HCT116 (cell line): ENCODE measurements at regions not wholly inside any gene's neighbourhood (a gene's known extent, or its start where the extent isn't known, plus 50 kb on each side); places are given as distances from the start of the nearest gene placed in this dataset.

Experiments used
- ATAC-seq: fragments of 200-7000 bp; cut with Tn5 transposase; 2 replicates; pipeline ENCODE4 v1.9.1; 2020; ENCODE audit warnings: mild to moderate bottlenecking, moderate library complexity
- BruUV-seq: library from RNA; stranded (reverse); fragments of 400-500 nt; replicated peaks from 2 replicates; lab custom pipeline; 2021; lab: Mats Ljungman, UMichigan
- CTCF ChIA-PET: fragments of 300-600 bp; sonication (Branson Sonifier 250); formaldehyde crosslinking; loops from one replicate; lab custom pipeline; 2021; ENCODE audit warnings: antibody characterized with exemption; lab: Charles Lee
- POLR2A ChIA-PET: fragments of 300-600, 350-600 bp; sonication (Branson Sonifier 250); formaldehyde crosslinking; loops from one replicate; lab custom pipeline; 2021; ENCODE audit warnings: antibody characterized with exemption; lab: Charles Lee
- RAD21 ChIA-PET, 2 experiments: fragments of 300-600 bp; sonication (Branson Sonifier 250); formaldehyde crosslinking; loops; one replicate each; lab custom pipeline; 2023; ENCODE audit warnings: low total read pairs in 2 of 2; ENCODE audit not compliant: uncharacterized antibody in 2 of 2, unreplicated experiment in 2 of 2, low non-redundant PET in 1 of 2; lab: Charles Lee
- DNase-seq: peaks from one replicate; pipeline ENCODE4 v3.0.0-alpha.2; 2010; ENCODE audit warnings: low read depth, low spot score
- H2AFZ ChIP-seq: fragments of 200-600 bp; shearing (Covaris generic), sonication (generic); 2 replicates; pipeline ENCODE4 v1.6.1; 2017; ENCODE audit warnings: low read depth, mixed run types, mixed read lengths, antibody characterized with exemption, low read length; ENCODE audit not compliant: poor library complexity, severe bottlenecking
- H3K27ac ChIP-seq: 2 replicates; pipeline ENCODE4 v1.5.1; 2012; ENCODE audit warnings: low read depth, low read length
- H3K27me3 ChIP-seq: fragments of 200-600 bp; sonication (generic); 2 replicates; pipeline ENCODE4 v1.6.1; 2016; ENCODE audit warnings: mixed run types, low read length, mixed read lengths; ENCODE audit not compliant: insufficient read depth
- H3K36me3 ChIP-seq, 2 experiments: fragments of 200-500 bp in 1 of 2; fragments of 200-600 bp in 1 of 2; sonication (Bioruptor generic) in 1 of 2; sonication (generic) in 1 of 2; 2 replicates each; pipeline versions ENCODE4 v1.5.1 to v1.6.1; 2014 to 2016; ENCODE audit warnings: low read length in 2 of 2, inconsistent platforms in 1 of 2, mixed read lengths in 1 of 2, mixed run types in 1 of 2; ENCODE audit not compliant: insufficient read depth in 2 of 2, control insufficient read depth in 1 of 2
- H3K4me1 ChIP-seq, 2 experiments: fragments of 200-600 bp in 1 of 2; sonication (generic) in 1 of 2; 2 replicates each; pipeline versions ENCODE4 v1.5.1 to v1.6.1; 2012 to 2017; ENCODE audit warnings: low read length in 2 of 2, inconsistent platforms in 1 of 2, mild to moderate bottlenecking in 1 of 2, mixed read lengths in 1 of 2, mixed run types in 1 of 2, moderate library complexity in 1 of 2; ENCODE audit not compliant: insufficient read depth in 2 of 2, control insufficient read depth in 1 of 2
- H3K4me2 ChIP-seq: fragments of 200-600 bp; sonication (generic); 2 replicates; pipeline ENCODE4 v1.6.1; 2017; ENCODE audit warnings: mixed run types, low read length, mixed read lengths
- H3K4me3 ChIP-seq, 2 experiments: fragments of 200-600 bp in 1 of 2; sonication (generic) in 1 of 2; replicated peaks in 1 of 2; 2 replicates each; pipeline ENCODE4 v1.5.1; 2011 to 2016; ENCODE audit warnings: low read length in 2 of 2, control low read depth in 1 of 2, low read depth in 1 of 2, mild to moderate bottlenecking in 1 of 2, mixed read lengths in 1 of 2, mixed run types in 1 of 2
- H3K79me2 ChIP-seq: fragments of 200-600 bp; sonication (generic); 2 replicates; pipeline ENCODE4 v1.6.1; 2017; ENCODE audit warnings: mild to moderate bottlenecking, mixed run types, low read length, moderate library complexity, mixed read lengths; ENCODE audit not compliant: insufficient read depth
- H3K9ac ChIP-seq: fragments of 200-600 bp; sonication (generic); 2 replicates; pipeline ENCODE4 v1.6.1; 2016; ENCODE audit warnings: low read length, mixed read lengths
- H3K9me2 ChIP-seq: fragments of 200-600 bp; sonication (generic), shearing (Covaris generic); 2 replicates; pipeline ENCODE4 v1.6.1; 2017; ENCODE audit warnings: mixed run types, mild to moderate bottlenecking, moderate library complexity; ENCODE audit not compliant: insufficient read depth
- H3K9me3 ChIP-seq, 2 experiments: fragments of 200-500 bp in 1 of 2; fragments of 200-600 bp in 1 of 2; sonication (Bioruptor generic) in 1 of 2; sonication (generic) in 1 of 2; 2 replicates each; pipeline ENCODE4 v1.6.1; 2014 to 2017; ENCODE audit warnings: low read length in 2 of 2, mixed read lengths in 2 of 2, inconsistent platforms in 1 of 2, low read depth in 1 of 2, mild to moderate bottlenecking in 1 of 2, mixed run types in 1 of 2, moderate library complexity in 1 of 2; ENCODE audit not compliant: control insufficient read depth in 1 of 2, insufficient read depth in 1 of 2
- H4K20me1 ChIP-seq: fragments of 200-600 bp; sonication (generic), shearing (Covaris generic); 2 replicates; pipeline ENCODE4 v1.6.1; 2017; ENCODE audit warnings: mixed run types, mild to moderate bottlenecking, moderate library complexity; ENCODE audit not compliant: insufficient read depth
- ELF1 ChIP-seq: IDR thresholded peaks from 2 replicates; pipeline ENCODE4 v1.6.1; 2012; ENCODE audit warnings: low read depth, borderline replicate concordance
- EZH2 ChIP-seq: fragments of 200-600 bp; sonication (generic); IDR thresholded peaks from 2 replicates; pipeline ENCODE4 v1.6.1; 2017; ENCODE audit warnings: antibody characterized with exemption, mixed run types
- RAD21 ChIP-seq: IDR thresholded peaks from 2 replicates; pipeline ENCODE4 v1.6.1; 2012; ENCODE audit warnings: low read depth, mild to moderate bottlenecking
- TCF7L2 ChIP-seq: IDR thresholded peaks from 2 replicates; pipeline ENCODE4 v1.7.0; 2011; ENCODE audit warnings: borderline replicate concordance, inconsistent platforms; ENCODE audit not compliant: insufficient read depth, insufficient read length; ENCODE audit errors: extremely low read depth
- intact Hi-C: fragments of 100-400 bp; cut with micrococcal nuclease; formaldehyde crosslinking; loops from 2 replicates; pipeline ENCODE4 v1.10.0; 2022

DNA sequence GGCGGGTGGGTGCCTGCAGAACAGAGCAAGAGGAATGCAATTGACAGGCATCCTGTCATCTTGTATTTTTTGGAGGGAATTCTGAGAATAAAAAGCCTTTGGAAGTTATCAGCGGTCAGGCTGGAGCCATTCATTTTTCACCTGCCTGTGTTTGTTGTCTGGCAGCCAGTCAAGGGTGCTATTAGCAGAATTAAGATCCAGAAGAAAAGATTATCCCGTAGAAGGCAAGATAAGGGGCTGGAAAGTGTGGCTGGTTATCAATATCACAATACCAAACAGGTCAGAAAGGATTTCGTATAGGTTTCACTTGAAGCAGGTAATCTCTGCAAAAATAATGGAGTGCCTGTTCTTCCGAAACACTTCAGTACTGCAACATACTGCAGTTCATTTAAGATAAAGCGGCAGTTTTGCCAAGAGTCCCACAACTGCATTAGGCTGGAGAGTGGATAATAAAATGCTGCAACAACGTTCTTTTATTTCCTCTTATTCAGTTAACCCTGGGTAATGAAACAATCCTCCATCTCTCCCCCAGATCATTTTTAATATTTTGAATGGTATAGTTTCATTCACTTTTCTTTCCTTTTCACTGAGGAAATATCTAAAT lies 171.2 kb upstream of the CDKN3 start:
- RAD21 ChIA-PET, result no interaction called here
- no peak for ATAC-seq
- Histone ChIP-seq H3K9ac (no peak overlapping the region), H3K27me3 (no peaks in the 10 kb centered on the region), H3K9me3 (no peaks in the 10 kb centered on the region), H3K4me3 (no peak overlapping the region), H3K27ac (no peak overlapping the region), H3K4me1 (no peaks in the 10 kb centered on the region), H4K20me1 (no peaks in the 10 kb centered on the region), H3K4me2 (no peak overlapping the region)
- no TSS peak for BruUV-seq
- DNase-seq, result no peak
- intact Hi-C loops, result no loop called here
- TF ChIP-seq TCF7L2 (peak; percentile 54), EZH2 (no peak)
- TF ChIP-seq, all 23 proteins: peak for 1
- no peaks in the 10 kb centered on the region for H3K79me2 ChIP-seq
- no peaks in the 10 kb centered on the region for H3K36me3 ChIP-seq
- CTCF ChIA-PET, result no interaction called here
- POLR2A ChIA-PET, result no interaction called here
- H2AFZ ChIP-seq, result no peak overlapping the region
- no peaks in the 10 kb centered on the region for H3K9me2 ChIP-seq

DNA sequence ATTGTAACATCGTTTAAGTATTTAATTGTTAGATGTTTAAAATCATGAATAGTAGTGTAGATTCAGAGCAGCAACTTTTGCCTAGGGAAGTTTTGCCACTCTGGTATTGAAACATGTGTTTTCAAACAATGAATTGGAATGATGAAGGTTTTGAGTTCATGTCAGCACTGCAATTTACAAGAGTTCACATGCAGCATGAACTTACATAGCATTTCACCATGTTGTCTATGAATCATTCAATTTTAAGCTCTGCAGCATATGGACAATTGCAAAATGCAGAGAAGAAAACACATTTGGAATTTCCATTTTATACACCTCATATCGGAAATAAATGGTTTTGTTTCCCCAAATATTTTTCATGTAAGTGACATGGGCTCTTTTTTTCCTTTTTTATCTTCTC lies 170.7 kb upstream of the CDKN3 start:
- Histone ChIP-seq H4K20me1 (no peaks in the 10 kb centered on the region), H3K4me3 (no peak overlapping the region), H3K9me3 (no peaks in the 10 kb centered on the region), H3K4me1 (no peaks in the 10 kb centered on the region), H2AFZ (no peak overlapping the region), H3K79me2 (no peaks in the 10 kb centered on the region), H3K9ac (no peak overlapping the region), H3K9me2 (no peaks in the 10 kb centered on the region), H3K36me3 (no peaks in the 10 kb centered on the region), H3K27ac (no peak overlapping the region), H3K27me3 (no peaks in the 10 kb centered on the region), H3K4me2 (no peak overlapping the region)
- TF ChIP-seq ELF1 (no peak), RAD21 (no peak)
- no peak for DNase-seq
- no TSS peak for BruUV-seq
- ATAC-seq, result no peak
- RAD21 ChIA-PET, result no interaction called here
- intact Hi-C loops, result no loop called here
- CTCF ChIA-PET, result no interaction called here
- POLR2A ChIA-PET, result no interaction called here
